ENCODE measurements at regions not wholly inside any gene's neighbourhood (a gene's known extent, or its start where the extent isn't known, plus 50 kb on each side); places are given as distances from the start of the nearest gene placed in this dataset.

DNA sequence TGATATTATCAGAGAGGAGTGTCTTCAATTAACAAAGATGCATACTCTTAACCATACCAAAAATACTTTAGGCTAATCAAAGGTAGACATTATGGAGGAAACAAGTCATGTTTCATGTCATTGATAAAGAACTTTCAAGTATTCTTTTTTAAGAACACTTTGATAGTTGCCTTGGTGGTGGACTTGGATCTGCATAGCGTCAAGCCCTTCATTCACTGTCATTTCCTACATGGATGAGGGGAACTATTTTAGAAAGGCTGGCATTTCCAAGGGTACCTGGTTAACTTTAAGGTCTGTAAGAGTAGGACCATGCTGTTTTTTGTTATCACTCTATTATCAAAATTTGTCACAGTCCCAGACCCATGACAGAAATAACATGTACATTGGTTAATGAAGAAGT lies 622.5 kb downstream of the PKHD1 start:
- no CpG with 5 or more reads among the region's 1 CpG for WGBS (ENCODE audit: extremely low coverage, insufficient coverage, insufficient read length)
- Histone ChIP-seq H3K14ac (ENCODE audit: low read length) (no peak overlapping the region), H4K91ac (ENCODE audit: low read depth, low read length) (no peak overlapping the region)

DNA sequence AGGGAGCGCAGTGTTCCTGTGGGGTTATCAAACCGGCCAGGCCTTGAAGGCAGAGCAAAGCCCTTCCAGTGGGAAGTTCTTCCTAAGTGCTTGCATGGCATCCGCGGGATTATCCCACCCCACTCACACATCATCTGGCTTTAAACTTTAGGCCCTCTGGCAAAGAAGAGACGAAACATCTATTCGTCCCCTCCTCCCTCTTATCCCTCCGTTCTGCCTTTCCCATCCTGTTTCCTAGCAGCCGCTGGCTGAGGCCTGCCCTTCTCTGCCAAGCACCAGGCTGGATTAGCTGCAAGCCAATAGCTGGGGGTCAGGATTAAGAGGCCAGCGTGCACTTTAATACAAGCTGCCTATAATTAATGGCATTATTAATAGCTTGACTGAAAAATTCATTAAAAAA lies 621.0 kb downstream of the PKHD1 start:
- H3K79me2 ChIP-seq (ENCODE audit: control insufficient read depth, insufficient read depth, low read length, poor library complexity) = no peaks in the 10 kb centered on the region
- H4K8ac ChIP-seq (ENCODE audit: low read depth, low read length) = no peak overlapping the region
- no CpG with 5 or more reads among the region's 9 CpGs for WGBS (ENCODE audit: extremely low coverage, insufficient coverage, insufficient read length)
- no peak overlapping the region for H3K14ac ChIP-seq (ENCODE audit: low read length)
- H3K36me3 ChIP-seq (ENCODE audit: control insufficient read depth in 1 of 2, insufficient read depth in 2 of 2, low read length in 2 of 2) = no peaks in the 10 kb centered on the region
- no peak overlapping the region for H3K4me2 ChIP-seq (ENCODE audit: low read length)
- H3K18ac ChIP-seq (ENCODE audit: low read length) = no peak overlapping the region
- H3K9ac ChIP-seq (ENCODE audit: low read length) = no peak overlapping the region
- no peak overlapping the region for H2AFZ ChIP-seq (ENCODE audit: insufficient read depth, low read length, poor library complexity)
- H3K27me3 ChIP-seq (ENCODE audit: insufficient read depth, low read length) = no peaks in the 10 kb centered on the region
- no peak overlapping the region for H3K4ac ChIP-seq (ENCODE audit: low read depth, low read length)
- H3K79me1 ChIP-seq (ENCODE audit: low read length) = no peaks in the 10 kb centered on the region
- no peak overlapping the region for H2BK12ac ChIP-seq (ENCODE audit: low read length)
- no peak overlapping the region for H4K91ac ChIP-seq (ENCODE audit: low read depth, low read length)
- H2BK120ac ChIP-seq (ENCODE audit: insufficient read depth, low read length, poor library complexity) = no peak overlapping the region
- no peak for DNase-seq
- H2AK5ac ChIP-seq (ENCODE audit: low read length) = no peak overlapping the region
- no peak overlapping the region for H3K23ac ChIP-seq (ENCODE audit: low read length)
- no peak overlapping the region for H4K12ac ChIP-seq (ENCODE audit: low read depth, low read length)
- H2BK5ac ChIP-seq (ENCODE audit: low read depth, low read length, poor library complexity) = no peak overlapping the region
- H3K27ac ChIP-seq (ENCODE audit: low read depth, low read length) = no peak overlapping the region
- H3K4me1 ChIP-seq (ENCODE audit: control insufficient read depth in 1 of 2, insufficient read depth in 2 of 2, low read length in 2 of 2) = peaks cover 0 to 4% of the 10 kb centered on the region in 2 experiments
- no peak overlapping the region for H3K4me3 ChIP-seq (ENCODE audit: low read depth, low read length)
- no peaks in the 10 kb centered on the region for H3K9me3 ChIP-seq (ENCODE audit: insufficient read depth, low read depth, low read length)

More for the DNA sequence above, 622.5 kb downstream of the PKHD1 start:
- H3K27ac ChIP-seq (ENCODE audit: low read depth, low read length) = no peak overlapping the region
- no peaks in the 10 kb centered on the region for H3K9me3 ChIP-seq (ENCODE audit: insufficient read depth, low read depth, low read length)
- no peak overlapping the region for H2AK5ac ChIP-seq (ENCODE audit: low read length)
- no peak overlapping the region for H3K18ac ChIP-seq (ENCODE audit: low read length)
- H3K23ac ChIP-seq (ENCODE audit: low read length) = no peak overlapping the region
- H2BK120ac ChIP-seq (ENCODE audit: insufficient read depth, low read length, poor library complexity) = no peak overlapping the region
- no peaks in the 10 kb centered on the region for H3K79me1 ChIP-seq (ENCODE audit: low read length)
- H3K4ac ChIP-seq (ENCODE audit: low read depth, low read length) = no peak overlapping the region
- H3K4me1 ChIP-seq (ENCODE audit: control insufficient read depth in 1 of 2, insufficient read depth in 2 of 2, low read length in 2 of 2) = peaks cover 0 to 4% of the 10 kb centered on the region in 2 experiments
- H4K12ac ChIP-seq (ENCODE audit: low read depth, low read length) = no peak overlapping the region
- no peak overlapping the region for H3K4me3 ChIP-seq (ENCODE audit: low read depth, low read length)
- no peak overlapping the region for H3K9ac ChIP-seq (ENCODE audit: low read length)
- H2BK12ac ChIP-seq (ENCODE audit: low read length) = no peak overlapping the region
- no peak overlapping the region for H4K8ac ChIP-seq (ENCODE audit: low read depth, low read length)
- H3K27me3 ChIP-seq (ENCODE audit: insufficient read depth, low read length) = no peaks in the 10 kb centered on the region
- no peak for DNase-seq
- H2AFZ ChIP-seq (ENCODE audit: insufficient read depth, low read length, poor library complexity) = no peak overlapping the region
- no peak overlapping the region for H3K4me2 ChIP-seq (ENCODE audit: low read length)
- no peak overlapping the region for H2BK5ac ChIP-seq (ENCODE audit: low read depth, low read length, poor library complexity)
- no peaks in the 10 kb centered on the region for H3K79me2 ChIP-seq (ENCODE audit: control insufficient read depth, insufficient read depth, low read length, poor library complexity)
- no peaks in the 10 kb centered on the region for H3K36me3 ChIP-seq (ENCODE audit: control insufficient read depth in 1 of 2, insufficient read depth in 2 of 2, low read length in 2 of 2)

DNA sequence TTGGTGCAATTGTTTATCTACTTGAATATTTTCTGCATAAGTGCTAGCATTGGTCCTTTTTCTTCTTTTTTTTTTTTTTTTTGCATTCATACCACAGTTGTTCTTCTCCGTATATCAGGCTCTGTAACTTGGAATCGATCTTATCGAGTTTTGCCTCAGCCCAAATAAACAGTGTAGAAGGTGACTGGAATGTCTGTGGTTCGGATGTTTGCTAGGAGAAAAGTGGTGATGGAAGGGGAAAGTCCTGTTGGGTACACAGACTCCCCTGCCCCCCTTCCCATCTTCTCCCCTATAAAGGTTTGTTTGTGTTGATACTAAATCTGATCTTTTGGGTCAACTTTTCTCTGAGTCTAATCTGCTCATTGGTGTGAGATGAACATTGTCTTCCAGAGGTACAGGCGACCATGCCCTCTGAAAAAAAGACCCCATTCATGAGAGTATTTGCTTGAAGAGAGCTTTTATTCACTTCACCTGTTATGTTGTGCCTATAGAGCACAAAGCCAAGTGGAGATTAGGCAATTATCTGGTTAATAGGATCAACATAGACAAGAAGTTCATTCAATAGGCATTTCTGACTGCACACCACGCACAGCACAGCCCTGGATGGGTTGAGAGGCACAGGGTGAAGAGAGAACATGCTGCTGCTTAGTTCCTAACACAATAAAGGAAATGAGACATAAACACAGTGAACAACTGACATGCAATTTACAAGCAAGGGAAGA lies 620.0 kb downstream of the PKHD1 start:
- Histone ChIP-seq H3K18ac (ENCODE audit: low read length) (no peak overlapping the region), H3K79me2 (ENCODE audit: control insufficient read depth, insufficient read depth, low read length, poor library complexity) (no peaks in the 10 kb centered on the region), H4K12ac (ENCODE audit: low read depth, low read length) (no peak overlapping the region), H3K36me3 (ENCODE audit: control insufficient read depth in 1 of 2, insufficient read depth in 2 of 2, low read length in 2 of 2) (no peaks in the 10 kb centered on the region), H3K79me1 (ENCODE audit: low read length) (no peaks in the 10 kb centered on the region), H3K23ac (ENCODE audit: low read length) (no peak overlapping the region), H3K9me3 (ENCODE audit: insufficient read depth, low read depth, low read length) (no peaks in the 10 kb centered on the region), H2BK120ac (ENCODE audit: insufficient read depth, low read length, poor library complexity) (no peak overlapping the region), H3K4me3 (ENCODE audit: low read depth, low read length) (no peak overlapping the region), H3K4me2 (ENCODE audit: low read length) (no peak overlapping the region), H3K27ac (ENCODE audit: low read depth, low read length) (no peak overlapping the region), H4K8ac (ENCODE audit: low read depth, low read length) (no peak overlapping the region), H3K9ac (ENCODE audit: low read length) (no peak overlapping the region), H2BK5ac (ENCODE audit: low read depth, low read length, poor library complexity) (no peak overlapping the region), H3K4me1 (ENCODE audit: control insufficient read depth in 1 of 2, insufficient read depth in 2 of 2, low read length in 2 of 2) (peaks cover 0 to 3% of the 10 kb centered on the region in 2 experiments), H2AK5ac (ENCODE audit: low read length) (no peak overlapping the region), H2AFZ (ENCODE audit: insufficient read depth, low read length, poor library complexity) (no peak overlapping the region), H4K91ac (ENCODE audit: low read depth, low read length) (no peak overlapping the region), H3K14ac (ENCODE audit: low read length) (no peak overlapping the region), H3K4ac (ENCODE audit: low read depth, low read length) (no peak overlapping the region), H3K27me3 (ENCODE audit: insufficient read depth, low read length) (no peaks in the 10 kb centered on the region), H2BK12ac (ENCODE audit: low read length) (no peak overlapping the region)
- DNase-seq = no peak
- no CpG with 5 or more reads among the region's 6 CpGs for WGBS (ENCODE audit: extremely low coverage, insufficient coverage, insufficient read length)

DNA sequence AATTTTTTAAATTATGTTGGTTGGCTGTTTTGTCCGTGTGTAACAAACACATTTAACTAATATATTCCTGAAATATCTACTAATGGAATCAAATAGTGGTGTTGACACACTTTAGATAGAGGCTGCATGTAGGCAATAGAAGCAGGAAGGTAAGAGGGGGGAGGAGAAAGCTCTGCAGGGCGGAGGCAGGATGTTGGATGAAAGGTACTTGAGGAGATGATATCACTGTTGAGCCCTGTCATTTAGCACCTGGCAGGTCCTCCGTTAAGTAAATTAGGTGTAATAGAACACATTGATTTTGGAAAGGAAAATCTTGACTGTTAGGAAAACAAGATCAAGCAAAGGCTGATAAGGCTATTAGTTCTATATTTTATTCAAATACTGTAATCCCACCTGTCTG lies 618.7 kb downstream of the PKHD1 start:
- Histone ChIP-seq H3K18ac (ENCODE audit: low read length) (no peak overlapping the region), H3K4ac (ENCODE audit: low read depth, low read length) (no peak overlapping the region), H3K79me1 (ENCODE audit: low read length) (no peaks in the 10 kb centered on the region), H3K4me1 (ENCODE audit: control insufficient read depth in 1 of 2, insufficient read depth in 2 of 2, low read length in 2 of 2) (peaks cover 0 to 3% of the 10 kb centered on the region in 2 experiments), H4K8ac (ENCODE audit: low read depth, low read length) (no peak overlapping the region), H2BK12ac (ENCODE audit: low read length) (no peak overlapping the region), H2BK5ac (ENCODE audit: low read depth, low read length, poor library complexity) (no peak overlapping the region), H3K36me3 (ENCODE audit: control insufficient read depth in 1 of 2, insufficient read depth in 2 of 2, low read length in 2 of 2) (no peaks in the 10 kb centered on the region), H3K9me3 (ENCODE audit: insufficient read depth, low read depth, low read length) (no peaks in the 10 kb centered on the region), H4K91ac (ENCODE audit: low read depth, low read length) (no peak overlapping the region), H3K14ac (ENCODE audit: low read length) (no peak overlapping the region), H3K9ac (ENCODE audit: low read length) (no peak overlapping the region), H4K12ac (ENCODE audit: low read depth, low read length) (no peak overlapping the region), H3K79me2 (ENCODE audit: control insufficient read depth, insufficient read depth, low read length, poor library complexity) (no peaks in the 10 kb centered on the region), H3K4me3 (ENCODE audit: low read depth, low read length) (no peak overlapping the region), H2BK120ac (ENCODE audit: insufficient read depth, low read length, poor library complexity) (no peak overlapping the region), H3K23ac (ENCODE audit: low read length) (no peak overlapping the region), H3K27me3 (ENCODE audit: insufficient read depth, low read length) (no peaks in the 10 kb centered on the region), H3K27ac (ENCODE audit: low read depth, low read length) (no peak overlapping the region), H3K4me2 (ENCODE audit: low read length) (no peak overlapping the region), H2AFZ (ENCODE audit: insufficient read depth, low read length, poor library complexity) (no peak overlapping the region), H2AK5ac (ENCODE audit: low read length) (no peak overlapping the region)
- no peak for DNase-seq
- no CpG with 5 or more reads among the region's 3 CpGs for WGBS (ENCODE audit: extremely low coverage, insufficient coverage, insufficient read length)

Measured in trophoblast cell (in vitro differentiated cells and primary cell).